ENCODE measurements at regions not wholly inside any gene's neighbourhood (a gene's known extent, or its start where the extent isn't known, plus 50 kb on each side); places are given as distances from the start of the nearest gene placed in this dataset.
"Not testable (repeated sequence)": the region's sequence is repeated elsewhere in the genome, so short reads cannot be mapped to it uniquely, and the experiment has no call there.

GRCh38 chrX:150270622-150271021 is 92.5 kb upstream of the MAMLD1 start:
- no peak for DNase-seq (ENCODE audit: low read depth in 4 of 4, low spot score in 3 of 4)

- not testable (repeated sequence) for DNase-seq (ENCODE audit: low read depth in 4 of 4, low spot score in 3 of 4)
These were observed 89.4 kb upstream of the MAMLD1 start for GRCh38 chrX:150273575-150274294.

GRCh38 chrX:150282953-150283352 is 80.2 kb upstream of the MAMLD1 start:
- no peak for DNase-seq (ENCODE audit: low read depth in 4 of 4, low spot score in 3 of 4)

GRCh38 chrX:150291014-150291413 is 72.1 kb upstream of the MAMLD1 start:
- DNase-seq (ENCODE audit: low read depth in 4 of 4, low spot score in 3 of 4): no peak

GRCh38 chrX:150293311-150294013 is 69.7 kb upstream of the MAMLD1 start:
- DNase-seq (ENCODE audit: low read depth in 4 of 4, low spot score in 3 of 4): no peak

GRCh38 chrX:150298841-150299551 is 64.1 kb upstream of the MAMLD1 start:
- no peak for DNase-seq (ENCODE audit: low read depth in 4 of 4, low spot score in 3 of 4)

- no peak for DNase-seq (ENCODE audit: low read depth in 4 of 4, low spot score in 3 of 4)
These were observed 63.5 kb upstream of the MAMLD1 start for GRCh38 chrX:150299579-150299978.

GRCh38 chrX:150303386-150304097 is 59.6 kb upstream of the MAMLD1 start:
- no peak for DNase-seq (ENCODE audit: low read depth in 4 of 4, low spot score in 3 of 4)

GRCh38 chrX:150306002-150306401 is 57.1 kb upstream of the MAMLD1 start:
- DNase-seq (ENCODE audit: low read depth in 4 of 4, low spot score in 3 of 4): no peak

GRCh38 chrX:150308041-150308440 is 55.1 kb upstream of the MAMLD1 start:
- no peak for DNase-seq (ENCODE audit: low read depth in 4 of 4, low spot score in 3 of 4)

- no peak for DNase-seq (ENCODE audit: low read depth in 4 of 4, low spot score in 3 of 4)
These were observed 54.5 kb upstream of the MAMLD1 start for GRCh38 chrX:150308532-150309157.

- DNase-seq (ENCODE audit: low read depth in 4 of 4, low spot score in 3 of 4): no peak
These were observed 52.7 kb upstream of the MAMLD1 start for GRCh38 chrX:150310417-150310816.

GRCh38 chrX:150310881-150311280 is 52.2 kb upstream of the MAMLD1 start:
- no peak for DNase-seq (ENCODE audit: low read depth in 4 of 4, low spot score in 3 of 4)

- DNase-seq (ENCODE audit: low read depth in 4 of 4, low spot score in 3 of 4): no peak
These were observed 50.2 kb upstream of the MAMLD1 start for GRCh38 chrX:150312931-150313330.

Data from left renal pelvis (tissue), 4 donors.